ENCODE measurements at regions not wholly inside any gene's neighbourhood (a gene's known extent, or its start where the extent isn't known, plus 50 kb on each side); places are given as distances from the start of the nearest gene placed in this dataset.

DNA sequence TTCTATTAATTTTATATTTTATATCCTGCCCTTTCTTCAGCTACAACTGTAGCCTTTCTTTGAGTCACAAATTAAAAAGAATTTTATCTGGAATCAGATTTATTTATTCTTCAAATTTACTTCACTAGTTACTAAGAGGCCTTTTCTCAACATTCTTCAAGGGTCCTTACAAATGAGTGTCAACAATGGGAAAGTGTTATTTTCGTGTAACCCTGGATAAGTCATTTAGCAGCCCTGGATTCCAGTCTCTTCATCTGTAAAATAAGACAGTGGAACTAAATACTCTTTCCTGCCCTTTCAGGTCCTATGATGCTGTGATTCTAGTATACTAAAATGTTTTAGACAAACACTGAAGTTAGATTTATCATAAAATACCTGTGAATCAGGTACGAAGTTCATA is 397.0 kb downstream of the KLF12 start:
- Histone ChIP-seq H3K18ac (ENCODE audit: low read depth in 1 of 2, low read length in 2 of 2) (no peak overlapping the region), H4K8ac (ENCODE audit: low read length) (no peak overlapping the region), H3K23ac (ENCODE audit: low read length in 2 of 2) (no peak overlapping the region), H2AK5ac (ENCODE audit: low read length, severe bottlenecking) (no peak overlapping the region), H3K9ac (ENCODE audit: low read length) (no peak overlapping the region), H3K9me3 (ENCODE audit: control insufficient read depth, low read length) (no peaks in the 10 kb centered on the region), H3K4me2 (ENCODE audit: low read length, poor library complexity, severe bottlenecking) (no peak overlapping the region), H3K4me1 (ENCODE audit: control insufficient read depth, insufficient read depth, low read depth, low read length) (no peaks in the 10 kb centered on the region), H3K79me1 (replicated peaks; ENCODE audit: low read length, poor library complexity, severe bottlenecking) (peaks cover 5% of the 10 kb centered on the region), H2AFZ (ENCODE audit: low read depth, low read length) (no peak overlapping the region), H2BK5ac (ENCODE audit: low read depth, low read length, poor library complexity, severe bottlenecking) (no peak overlapping the region), H2BK15ac (ENCODE audit: low read depth, poor library complexity, severe bottlenecking) (no peak overlapping the region), H3K27me3 (ENCODE audit: control insufficient read depth in 1 of 2, insufficient read depth in 1 of 2, low read length in 2 of 2) (no peaks in the 10 kb centered on the region), H3K4ac (ENCODE audit: low read depth in 1 of 2, low read length in 2 of 2) (no peak overlapping the region), H3K14ac (ENCODE audit: low read length in 2 of 2) (no peak overlapping the region), H2BK12ac (ENCODE audit: low read length in 2 of 2) (no peak overlapping the region), H3K27ac (ENCODE audit: low read length, poor library complexity, severe bottlenecking) (no peak overlapping the region), H3K36me3 (ENCODE audit: control insufficient read depth in 1 of 2, insufficient read depth in 2 of 2, low read depth in 1 of 2, low read length in 2 of 2) (peaks cover 0 to 5% of the 10 kb centered on the region in 2 experiments), H3K4me3 (ENCODE audit: insufficient read depth in 1 of 2, low read depth in 1 of 2, low read length in 2 of 2) (no peak overlapping the region), H2BK120ac (ENCODE audit: low read depth, low read length) (no peak overlapping the region), H4K91ac (ENCODE audit: low read length) (no peak overlapping the region)
- DNase-seq = no peak
- 83% methylated on average over 1 of the region's 2 CpGs for WGBS

GRCh38 chr13:73733706-73734105 is 400.5 kb downstream of the KLF12 start:
- Histone ChIP-seq H3K27ac (ENCODE audit: low read length, poor library complexity, severe bottlenecking) (no peak overlapping the region), H3K4me3 (ENCODE audit: insufficient read depth in 1 of 2, low read depth in 1 of 2, low read length in 2 of 2) (no peak overlapping the region), H3K4me1 (ENCODE audit: control insufficient read depth, insufficient read depth, low read depth, low read length) (no peaks in the 10 kb centered on the region), H3K36me3 (ENCODE audit: control insufficient read depth in 1 of 2, insufficient read depth in 2 of 2, low read depth in 1 of 2, low read length in 2 of 2) (peaks cover 0 to 10% of the 10 kb centered on the region in 2 experiments), H2BK12ac (ENCODE audit: low read length in 2 of 2) (no peak overlapping the region), H4K8ac (ENCODE audit: low read length) (no peak overlapping the region), H2BK120ac (ENCODE audit: low read depth, low read length) (no peak overlapping the region), H2BK5ac (ENCODE audit: low read depth, low read length, poor library complexity, severe bottlenecking) (no peak overlapping the region), H3K4me2 (ENCODE audit: low read length, poor library complexity, severe bottlenecking) (no peak overlapping the region), H2BK15ac (ENCODE audit: low read depth, poor library complexity, severe bottlenecking) (no peak overlapping the region), H4K91ac (ENCODE audit: low read length) (no peak overlapping the region), H3K9ac (ENCODE audit: low read length) (no peak overlapping the region), H3K79me1 (replicated peaks; ENCODE audit: low read length, poor library complexity, severe bottlenecking) (peaks cover 8% of the 10 kb centered on the region), H2AK5ac (ENCODE audit: low read length, severe bottlenecking) (no peak overlapping the region), H3K27me3 (ENCODE audit: control insufficient read depth in 1 of 2, insufficient read depth in 1 of 2, low read length in 2 of 2) (no peaks in the 10 kb centered on the region), H3K14ac (ENCODE audit: low read length in 2 of 2) (no peak overlapping the region), H3K23ac (ENCODE audit: low read length in 2 of 2) (no peak overlapping the region), H2AFZ (ENCODE audit: low read depth, low read length) (no peak overlapping the region), H3K4ac (ENCODE audit: low read depth in 1 of 2, low read length in 2 of 2) (no peak overlapping the region), H3K9me3 (ENCODE audit: control insufficient read depth, low read length) (no peaks in the 10 kb centered on the region), H3K18ac (ENCODE audit: low read depth in 1 of 2, low read length in 2 of 2) (no peak overlapping the region)
- no peak for DNase-seq
- 97% methylated on average over 4 of the region's 4 CpGs for WGBS

GRCh38 chr13:73732350-73732749 is 401.9 kb downstream of the KLF12 start:
- H2BK12ac ChIP-seq (ENCODE audit: low read length in 2 of 2) = no peak overlapping the region
- H2BK120ac ChIP-seq (ENCODE audit: low read depth, low read length) = no peak overlapping the region
- H3K23ac ChIP-seq (ENCODE audit: low read length in 2 of 2) = no peak overlapping the region
- H2BK5ac ChIP-seq (ENCODE audit: low read depth, low read length, poor library complexity, severe bottlenecking) = no peak overlapping the region
- DNase-seq = no peak
- no peaks in the 10 kb centered on the region for H3K4me1 ChIP-seq (ENCODE audit: control insufficient read depth, insufficient read depth, low read depth, low read length)
- H3K4me3 ChIP-seq (ENCODE audit: insufficient read depth in 1 of 2, low read depth in 1 of 2, low read length in 2 of 2) = no peak overlapping the region
- no peak overlapping the region for H2AFZ ChIP-seq (ENCODE audit: low read depth, low read length)
- no peak overlapping the region for H3K4ac ChIP-seq (ENCODE audit: low read depth in 1 of 2, low read length in 2 of 2)
- no peak overlapping the region for H4K8ac ChIP-seq (ENCODE audit: low read length)
- no peak overlapping the region for H3K9ac ChIP-seq (ENCODE audit: low read length)
- H3K27me3 ChIP-seq (ENCODE audit: control insufficient read depth in 1 of 2, insufficient read depth in 1 of 2, low read length in 2 of 2) = no peaks in the 10 kb centered on the region
- peaks cover 7% of the 10 kb centered on the region for H3K79me1 ChIP-seq (replicated peaks; ENCODE audit: low read length, poor library complexity, severe bottlenecking)
- peaks cover 0 to 10% of the 10 kb centered on the region in 2 experiments for H3K36me3 ChIP-seq (ENCODE audit: control insufficient read depth in 1 of 2, insufficient read depth in 2 of 2, low read depth in 1 of 2, low read length in 2 of 2)
- no peak overlapping the region for H4K91ac ChIP-seq (ENCODE audit: low read length)
- no peak overlapping the region for H2AK5ac ChIP-seq (ENCODE audit: low read length, severe bottlenecking)
- H3K9me3 ChIP-seq (ENCODE audit: control insufficient read depth, low read length) = no peaks in the 10 kb centered on the region
- H3K14ac ChIP-seq (ENCODE audit: low read length in 2 of 2) = no peak overlapping the region
- no peak overlapping the region for H3K27ac ChIP-seq (ENCODE audit: low read length, poor library complexity, severe bottlenecking)
- H3K18ac ChIP-seq (ENCODE audit: low read depth in 1 of 2, low read length in 2 of 2) = no peak overlapping the region
- H2BK15ac ChIP-seq (ENCODE audit: low read depth, poor library complexity, severe bottlenecking) = no peak overlapping the region
- WGBS = 94% methylated on average over 2 of the region's 2 CpGs
- no peak overlapping the region for H3K4me2 ChIP-seq (ENCODE audit: low read length, poor library complexity, severe bottlenecking)

DNA sequence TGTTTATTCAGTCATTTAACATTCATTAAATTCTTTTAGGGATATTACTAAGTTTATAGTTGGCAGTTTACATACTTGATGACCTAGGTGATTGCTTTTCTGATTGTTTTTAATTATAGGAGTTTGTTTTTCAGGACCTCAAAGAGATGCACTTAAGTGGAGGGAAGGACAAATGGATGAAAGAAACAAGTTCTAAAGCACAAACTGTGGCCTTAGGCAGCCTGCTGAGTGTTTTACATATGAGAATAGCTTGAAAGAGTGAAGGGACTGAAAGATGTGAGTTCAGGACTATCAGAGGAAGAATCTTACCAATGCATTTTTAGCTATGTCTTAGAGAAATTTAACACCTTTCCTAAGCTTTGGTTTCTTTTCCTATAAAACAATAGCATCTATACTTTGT is 402.6 kb downstream of the KLF12 start:
- Histone ChIP-seq H4K8ac (ENCODE audit: low read length) (no peak overlapping the region), H3K4me3 (ENCODE audit: insufficient read depth in 1 of 2, low read depth in 1 of 2, low read length in 2 of 2) (no peak overlapping the region), H3K27ac (ENCODE audit: low read length, poor library complexity, severe bottlenecking) (no peak overlapping the region), H3K18ac (ENCODE audit: low read depth in 1 of 2, low read length in 2 of 2) (no peak overlapping the region), H3K36me3 (ENCODE audit: control insufficient read depth in 1 of 2, insufficient read depth in 2 of 2, low read depth in 1 of 2, low read length in 2 of 2) (peaks cover 0 to 10% of the 10 kb centered on the region in 2 experiments), H3K4me2 (ENCODE audit: low read length, poor library complexity, severe bottlenecking) (no peak overlapping the region), H2AFZ (ENCODE audit: low read depth, low read length) (no peak overlapping the region), H3K4me1 (ENCODE audit: control insufficient read depth, insufficient read depth, low read depth, low read length) (no peaks in the 10 kb centered on the region), H3K23ac (ENCODE audit: low read length in 2 of 2) (no peak overlapping the region), H3K4ac (ENCODE audit: low read depth in 1 of 2, low read length in 2 of 2) (no peak overlapping the region), H4K91ac (ENCODE audit: low read length) (no peak overlapping the region), H2BK12ac (ENCODE audit: low read length in 2 of 2) (no peak overlapping the region), H3K79me1 (replicated peaks; ENCODE audit: low read length, poor library complexity, severe bottlenecking) (peaks cover 7% of the 10 kb centered on the region), H3K9me3 (ENCODE audit: control insufficient read depth, low read length) (no peaks in the 10 kb centered on the region), H2BK5ac (ENCODE audit: low read depth, low read length, poor library complexity, severe bottlenecking) (no peak overlapping the region), H2BK120ac (ENCODE audit: low read depth, low read length) (no peak overlapping the region), H3K27me3 (ENCODE audit: control insufficient read depth in 1 of 2, insufficient read depth in 1 of 2, low read length in 2 of 2) (no peaks in the 10 kb centered on the region), H3K9ac (ENCODE audit: low read length) (no peak overlapping the region), H2AK5ac (ENCODE audit: low read length, severe bottlenecking) (no peak overlapping the region), H3K14ac (ENCODE audit: low read length in 2 of 2) (no peak overlapping the region), H2BK15ac (ENCODE audit: low read depth, poor library complexity, severe bottlenecking) (no peak overlapping the region)
- DNase-seq = no peak

Measured in mesenchymal stem cell (in vitro differentiated cells and primary cell).